Esophagus squamous epithelium (tissue), 4 donors: ENCODE measurements at regions not wholly inside any gene's neighbourhood (a gene's known extent, or its start where the extent isn't known, plus 50 kb on each side); places are given as distances from the start of the nearest gene placed in this dataset.

ENCODE experiments used
- CTCF ChIP-seq, 6 experiments: fragments of 450-650 bp in 4 of 6; fragments of 200-600 bp in 2 of 6; sonication (generic) in 2 of 6; IDR thresholded peaks; one replicate each; pipeline ENCODE4 v1.5.1; 2016 to 2019; ENCODE audit warnings: antibody characterized with exemption in 6 of 6, mild to moderate bottlenecking in 4 of 6, moderate library complexity in 4 of 6
- POLR2A ChIP-seq, 4 donors: fragments of 450-650 bp; IDR thresholded peaks; one replicate each; pipeline ENCODE4 v1.6.1; 2017; ENCODE audit warnings: antibody characterized with exemption in 4 of 4, mild to moderate bottlenecking in 4 of 4, moderate library complexity in 3 of 4

- TF ChIP-seq CTCF (IDR thresholded peaks at IDR 0.05), result no peak
- TF ChIP-seq POLR2A (IDR thresholded peaks at IDR 0.05), result no peak
Measured at GRCh38 chr2:48066000-48066399, 159.7 kb upstream of the FBXO11 start.
